AG20443 (cell line): ENCODE measurements at regions not wholly inside any gene's neighbourhood (a gene's known extent, or its start where the extent isn't known, plus 50 kb on each side); places are given as distances from the start of the nearest gene placed in this dataset.
"Not testable (repeated sequence)": the region's sequence is repeated elsewhere in the genome, so short reads cannot be mapped to it uniquely, and the experiment has no call there.

Experiments
- DNase-seq: peaks from one replicate; pipeline ENCODE4 v3.0.0; 2012; ENCODE audit warnings: low spot score, mixed read lengths

DNA sequence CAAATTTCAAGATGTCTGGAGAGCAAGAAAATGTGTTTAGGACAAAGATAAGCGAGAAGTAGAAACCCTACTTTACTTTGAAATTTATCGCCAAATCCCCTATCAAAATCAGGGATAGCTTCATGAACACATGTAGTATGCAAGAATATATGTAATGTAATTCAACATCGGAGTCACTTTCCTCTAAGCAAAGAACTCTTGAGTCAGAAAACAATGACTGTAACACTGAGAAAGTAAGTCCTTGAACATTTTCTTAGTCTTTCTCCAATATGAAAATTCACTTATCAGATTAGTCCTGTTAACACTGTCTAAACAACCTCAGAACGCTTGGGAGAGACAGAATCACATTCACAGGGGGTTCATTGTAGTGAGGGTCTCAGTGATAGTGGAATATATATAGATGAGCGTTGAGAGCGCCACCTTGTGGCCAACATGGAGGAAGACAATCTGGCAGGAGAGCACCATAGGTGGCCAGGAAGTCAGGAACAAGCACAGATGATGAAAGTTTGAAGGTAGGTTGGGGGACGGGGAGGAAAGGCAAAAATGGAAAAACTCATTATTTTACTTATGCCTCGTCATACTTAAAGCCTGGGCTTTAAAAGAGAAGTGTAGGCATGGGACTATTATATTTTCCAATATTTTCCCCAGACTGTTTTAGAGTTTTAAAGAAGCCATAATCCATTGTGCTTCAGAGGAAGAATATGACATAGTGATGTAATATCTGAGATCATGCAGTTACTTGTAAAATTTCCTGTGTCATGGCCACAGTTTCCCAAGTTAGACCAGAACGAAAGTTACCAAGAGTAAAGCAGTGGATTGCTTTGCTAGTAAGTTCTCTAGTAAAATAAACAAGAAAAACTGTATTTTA, 115.5 kb upstream of the GNAI1 start:
- DNase-seq: peak; percentile 72

DNA sequence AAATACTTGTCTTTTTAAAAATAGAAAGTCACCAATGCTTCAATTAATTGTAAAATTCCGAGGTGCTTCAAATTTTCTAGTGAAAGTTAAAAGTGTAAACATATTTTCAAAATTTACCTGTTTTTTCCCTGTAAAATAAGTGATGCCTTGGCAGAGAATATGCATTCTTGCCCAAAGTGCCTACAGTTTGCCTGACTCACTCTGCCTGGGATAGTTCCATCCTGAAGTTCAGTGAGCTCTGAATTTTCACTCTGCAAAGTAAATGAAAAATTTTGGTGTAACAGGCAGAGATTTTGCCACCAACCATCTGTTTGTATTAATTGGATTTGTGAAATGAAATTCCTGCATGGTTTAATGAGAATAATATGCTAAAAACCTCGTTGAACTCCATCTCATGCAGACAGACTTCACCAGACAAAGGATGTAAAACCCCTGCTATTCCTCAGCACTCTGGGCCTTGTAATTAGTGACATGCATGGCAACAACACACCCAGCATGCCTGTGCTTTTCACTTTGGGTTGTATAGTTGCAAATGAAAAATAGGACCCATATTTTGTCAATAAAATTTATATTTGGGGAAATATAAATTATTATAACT, 117.4 kb upstream of the GNAI1 start:
- peak; percentile 17 for DNase-seq

DNA sequence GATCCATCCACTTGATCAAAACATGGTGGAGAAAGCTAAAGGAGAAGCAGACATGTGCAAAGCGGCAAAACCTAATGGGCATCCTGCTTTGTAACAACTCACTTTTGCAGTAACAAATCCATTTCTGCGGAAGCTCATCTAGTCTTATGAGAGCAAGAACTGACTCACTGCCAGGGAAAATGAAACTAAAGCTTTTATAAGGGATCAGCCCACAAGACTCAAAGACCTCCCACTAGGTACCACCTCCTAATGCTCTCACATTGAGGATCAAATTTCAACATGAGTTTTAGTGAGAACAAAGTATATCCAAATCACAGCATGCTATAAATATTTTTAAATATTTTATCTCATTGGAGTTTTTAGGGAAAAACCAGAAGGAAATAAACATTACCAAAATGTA, 120.1 kb upstream of the GNAI1 start:
- peak; percentile 17 for DNase-seq

DNA sequence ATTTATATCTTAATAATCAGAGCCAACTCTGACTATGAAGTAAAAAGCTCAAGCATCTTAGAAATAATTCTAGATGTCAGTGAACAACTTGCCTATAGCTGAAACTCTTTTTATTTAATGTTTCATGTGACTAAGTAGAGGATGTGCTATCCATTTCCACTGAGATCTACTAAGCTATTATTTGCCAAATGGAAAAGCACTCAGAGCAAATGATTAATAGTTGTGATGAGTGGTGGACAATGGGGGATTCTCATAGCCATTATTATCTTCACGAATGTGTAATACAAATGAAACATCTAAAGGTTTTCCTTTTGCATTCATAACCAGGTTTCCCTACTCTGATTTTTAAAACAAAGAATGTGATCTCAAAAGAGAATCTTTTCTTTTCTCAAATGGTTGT, 126.6 kb upstream of the GNAI1 start:
- DNase-seq: no peak

DNA sequence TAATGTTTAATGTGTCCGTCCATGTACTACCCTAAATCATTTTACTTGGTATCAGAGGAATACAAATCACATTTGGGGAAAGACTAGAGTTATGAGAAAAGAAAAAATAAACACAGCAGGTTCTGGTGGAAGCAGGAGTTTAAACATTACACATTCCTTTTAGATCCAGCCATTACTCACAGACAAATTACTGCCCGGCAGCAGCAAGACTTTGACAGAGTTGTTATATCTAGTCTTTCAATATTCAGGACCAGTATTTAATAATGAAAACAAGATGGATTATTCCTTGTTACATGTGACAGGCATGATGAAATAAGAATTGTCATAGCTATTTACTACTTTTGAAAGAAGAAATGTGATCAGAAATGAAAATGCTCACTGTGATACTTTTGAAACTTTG, 131.8 kb upstream of the GNAI1 start:
- DNase-seq: peak; percentile 11

DNA sequence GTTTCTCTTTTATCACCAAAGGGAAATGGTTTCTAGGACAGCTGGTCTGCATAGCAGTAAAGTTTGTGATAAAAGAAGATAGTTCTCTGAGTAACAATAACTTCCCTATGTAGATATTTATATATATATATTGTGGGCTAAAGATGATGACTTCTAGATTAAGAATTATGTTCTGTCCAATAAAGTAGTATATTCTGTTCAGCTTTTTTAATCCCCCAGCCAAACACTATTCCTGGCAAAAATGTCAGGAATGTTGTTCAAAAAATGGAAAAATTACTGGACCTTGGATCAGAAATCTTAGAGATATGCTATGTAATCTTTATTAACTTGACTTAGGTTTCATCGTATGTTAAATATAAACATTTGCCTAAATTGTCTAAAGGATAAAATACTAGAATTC, 136.3 kb upstream of the GNAI1 start:
- no peak for DNase-seq

DNA sequence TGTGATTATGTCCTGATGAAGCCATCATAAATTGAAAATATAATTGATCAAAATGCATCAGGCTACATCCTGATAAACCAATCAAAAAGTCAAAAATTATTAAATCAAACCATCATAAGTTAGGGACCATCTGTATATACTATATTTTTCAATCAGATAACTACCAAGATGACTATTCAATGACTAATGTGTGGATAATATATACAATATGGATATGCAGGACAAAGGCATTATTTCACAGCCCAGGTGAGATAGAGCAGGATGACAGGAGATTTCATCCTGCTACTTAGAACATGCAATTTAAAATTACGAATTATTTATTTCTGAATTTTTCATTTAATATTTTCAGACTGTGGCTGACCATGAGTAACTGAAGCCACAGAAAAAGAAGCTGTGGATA, 137.3 kb upstream of the GNAI1 start:
- no peak for DNase-seq

DNA sequence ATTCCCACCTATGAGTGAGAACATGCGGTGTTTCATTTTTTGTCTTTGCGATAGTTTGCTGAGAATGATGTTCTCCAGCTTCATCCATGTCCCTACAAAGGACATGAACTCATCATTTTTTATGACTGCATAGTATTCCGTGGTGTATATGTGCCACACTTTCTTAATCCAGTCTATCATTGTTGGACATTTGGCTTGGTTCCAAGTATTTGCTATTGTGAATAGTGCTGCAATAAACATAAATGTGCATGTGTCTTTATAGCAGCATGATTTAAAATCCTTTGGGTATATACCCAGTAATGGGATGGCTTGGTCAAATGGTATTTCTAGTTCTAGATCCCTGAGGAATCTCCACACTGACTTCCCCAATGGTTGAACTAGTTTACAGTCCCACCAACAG, 138.9 kb upstream of the GNAI1 start:
- DNase-seq: not testable (repeated sequence)

DNA sequence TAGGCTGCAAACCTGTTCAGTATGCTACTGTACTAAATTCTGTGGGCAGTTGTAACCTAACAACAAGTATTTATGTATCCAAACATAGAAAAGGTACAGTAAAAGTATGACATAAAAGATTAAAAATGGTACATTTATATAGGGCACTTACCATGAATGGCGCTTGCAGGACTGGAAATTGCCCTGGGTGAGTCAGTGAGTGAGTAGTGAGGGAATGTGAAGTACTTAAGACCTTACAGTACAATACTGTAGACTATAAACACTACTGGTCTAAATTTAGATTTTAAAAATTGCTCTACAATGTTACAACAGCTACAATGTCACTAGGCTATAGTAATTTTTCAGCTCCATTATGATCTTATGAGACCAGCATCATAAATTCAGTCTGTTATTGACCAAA, 146.0 kb upstream of the GNAI1 start:
- no peak for DNase-seq

DNA sequence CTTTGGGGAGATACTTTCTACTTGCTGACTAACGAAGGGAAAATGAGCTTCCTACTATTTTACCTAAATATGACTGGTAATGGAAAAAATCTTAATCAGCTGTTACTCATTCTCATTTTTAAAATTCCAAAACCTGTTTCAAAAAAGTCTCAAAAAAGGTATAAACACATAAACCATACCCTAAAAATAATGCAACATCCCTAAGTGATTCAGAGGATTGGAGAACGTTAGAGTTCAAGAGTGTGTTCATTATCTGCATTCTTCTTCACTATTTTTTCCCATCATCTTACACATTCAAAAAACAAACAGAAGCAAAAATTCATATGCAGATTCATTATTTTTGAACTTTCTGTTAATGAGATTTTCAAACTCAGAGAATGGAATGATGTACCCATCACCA, 150.4 kb upstream of the GNAI1 start:
- peak; percentile 8 for DNase-seq

DNA sequence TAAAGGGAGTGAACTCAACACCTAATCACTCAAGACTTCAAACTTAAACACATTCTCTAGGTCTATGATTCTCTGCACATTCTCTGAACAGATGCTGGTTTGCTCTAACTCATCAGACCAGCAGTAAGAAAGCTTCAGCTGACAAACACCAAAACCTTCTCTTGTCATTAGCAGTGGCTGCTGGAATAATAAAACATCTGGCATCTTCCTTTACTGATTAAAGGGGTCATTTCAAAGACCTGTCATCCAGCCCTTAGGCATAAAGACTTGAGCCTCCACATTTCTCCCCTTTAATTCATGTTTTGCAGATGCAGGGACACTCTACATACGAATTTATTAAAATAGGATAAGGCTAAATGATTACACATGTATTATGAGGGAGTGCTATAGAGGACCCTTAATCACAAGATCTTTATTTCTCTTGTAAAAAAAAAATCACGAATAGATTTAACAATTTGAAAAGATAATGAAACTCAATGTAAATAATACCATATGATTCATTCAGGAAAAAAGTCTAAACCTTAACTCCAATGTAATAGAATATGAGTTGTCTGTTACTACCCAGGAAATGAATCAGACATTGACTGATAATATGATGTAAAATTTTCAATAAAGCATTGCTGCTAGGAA, 152.4 kb upstream of the GNAI1 start:
- peak; percentile 7 for DNase-seq

DNA sequence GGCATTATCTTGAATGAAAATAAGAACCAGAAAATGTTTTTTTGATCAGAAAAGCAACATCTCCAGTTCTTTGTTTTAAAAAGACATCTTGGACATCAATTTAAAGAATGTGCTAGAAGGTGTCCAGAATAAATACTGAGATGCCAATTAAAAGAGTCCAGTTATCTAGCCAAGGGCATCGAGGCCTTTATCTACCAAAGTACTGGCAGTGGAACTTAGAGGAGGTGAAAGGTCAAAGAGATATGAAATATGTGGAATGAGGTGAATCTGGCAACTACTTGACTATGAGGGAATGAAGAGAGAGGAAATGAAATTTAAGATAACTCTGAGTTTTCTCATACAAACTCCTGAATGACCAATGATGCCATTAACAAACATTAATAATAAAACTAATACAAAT, 154.3 kb upstream of the GNAI1 start:
- no peak for DNase-seq

DNA sequence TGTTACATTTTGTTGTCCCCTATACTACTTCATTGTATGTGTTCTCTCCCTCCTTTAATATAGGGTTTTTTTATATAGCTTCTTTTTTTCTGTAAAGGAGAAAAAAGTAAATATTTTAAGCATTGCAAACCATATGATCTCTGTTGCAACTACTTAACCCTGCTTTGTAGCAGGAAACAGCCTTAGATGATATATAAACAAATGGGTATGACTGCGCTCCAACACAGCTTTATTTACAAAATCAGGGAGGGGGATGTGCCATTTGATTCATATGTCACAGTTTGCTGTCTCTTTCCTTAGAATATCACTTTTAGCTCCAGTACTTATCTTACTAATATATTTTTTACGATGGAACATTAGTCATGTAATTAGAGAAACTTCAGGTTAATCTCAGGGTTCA, 155.2 kb upstream of the GNAI1 start:
- no peak for DNase-seq

DNA sequence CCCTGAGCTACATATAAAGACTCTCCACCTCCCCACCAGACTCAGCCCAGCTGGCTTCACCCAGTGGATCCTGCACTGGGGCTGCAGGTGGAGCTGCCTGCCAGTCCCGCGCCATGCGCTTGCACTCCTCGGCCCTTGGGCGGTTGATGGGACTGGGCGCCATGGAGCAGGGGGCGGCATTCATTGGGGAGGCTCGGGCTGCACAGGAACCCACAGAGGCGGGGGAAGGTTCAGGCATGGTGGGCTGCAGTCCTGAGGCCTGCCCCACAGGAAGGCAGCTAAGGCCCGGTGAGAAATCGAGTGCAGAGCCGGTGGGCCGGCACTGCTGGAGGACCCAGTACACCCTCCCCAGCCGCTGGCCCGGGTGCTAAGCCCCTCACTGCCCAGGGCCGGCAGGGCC, 157.2 kb upstream of the GNAI1 start:
- DNase-seq: no peak

DNA sequence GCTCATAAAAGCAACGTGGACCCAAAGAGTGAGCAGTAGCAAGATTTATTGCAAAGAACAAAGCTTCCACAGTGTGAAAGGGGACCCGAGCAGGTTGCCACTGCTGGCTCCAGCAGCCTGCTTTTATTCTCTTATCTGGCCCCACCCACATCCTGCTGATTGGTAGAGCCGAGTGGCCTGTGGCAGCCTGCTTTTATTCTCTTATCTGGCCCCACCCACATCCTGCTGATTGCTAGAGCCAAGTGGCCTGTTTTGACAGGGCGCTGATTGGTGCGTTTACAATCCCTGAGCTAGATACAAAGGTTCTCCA, 158.0 kb upstream of the GNAI1 start:
- DNase-seq: not testable (repeated sequence)

DNA sequence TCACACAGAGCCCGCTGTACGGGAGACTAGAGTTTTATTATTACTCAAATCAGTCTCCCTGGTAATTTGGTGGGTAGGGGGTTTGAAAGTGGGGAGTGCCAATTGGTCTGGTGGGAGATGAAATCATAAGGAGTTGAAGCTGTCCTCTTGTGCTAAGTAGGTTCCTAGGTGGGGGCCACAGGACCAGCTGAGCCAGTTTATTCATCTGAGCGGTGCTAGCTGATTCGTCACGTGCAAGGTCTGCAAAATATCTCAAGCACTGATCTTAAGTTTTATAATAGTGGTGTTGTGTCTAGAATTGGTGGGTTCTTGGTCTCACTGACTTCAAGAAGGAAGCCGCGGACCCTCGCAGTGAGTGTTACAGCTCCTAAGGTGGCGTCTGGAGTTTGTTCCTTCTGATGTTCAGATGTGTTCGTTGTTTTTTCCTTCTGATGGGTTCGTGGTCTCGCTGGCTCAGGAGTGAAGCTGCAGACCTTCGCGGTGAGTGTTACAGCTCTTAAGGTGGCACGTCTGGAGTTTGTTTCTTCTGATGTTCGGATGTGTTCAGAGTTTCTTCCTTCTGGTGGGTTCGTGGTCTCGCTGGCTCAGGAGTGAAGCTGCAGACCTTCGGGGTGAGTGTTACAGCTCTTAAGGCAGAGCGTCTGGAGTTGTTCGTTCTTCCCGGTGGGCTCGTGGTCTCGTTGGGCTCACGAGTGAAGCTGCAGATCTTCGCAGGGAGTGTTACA, 158.5 kb upstream of the GNAI1 start:
- not testable (repeated sequence) for DNase-seq

DNA sequence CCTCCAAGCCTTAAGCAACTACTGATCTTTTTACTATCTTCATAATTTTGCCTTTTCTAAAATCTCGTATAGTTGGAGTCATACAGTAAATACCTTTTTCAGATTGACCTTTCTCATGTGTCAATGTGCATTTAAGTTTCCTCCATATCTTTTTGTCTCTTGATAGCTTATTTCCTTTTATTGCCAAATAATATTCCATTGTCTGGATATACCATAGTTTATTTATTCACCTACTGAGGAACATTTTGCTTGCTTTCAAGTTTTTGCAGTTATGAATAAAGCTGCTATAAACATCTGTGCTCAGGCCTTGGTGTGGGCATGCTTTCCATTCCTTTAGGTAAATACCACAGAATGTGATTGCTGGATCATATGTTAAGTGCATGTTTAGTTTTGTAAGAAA, 161.2 kb upstream of the GNAI1 start:
- DNase-seq: no peak

DNA sequence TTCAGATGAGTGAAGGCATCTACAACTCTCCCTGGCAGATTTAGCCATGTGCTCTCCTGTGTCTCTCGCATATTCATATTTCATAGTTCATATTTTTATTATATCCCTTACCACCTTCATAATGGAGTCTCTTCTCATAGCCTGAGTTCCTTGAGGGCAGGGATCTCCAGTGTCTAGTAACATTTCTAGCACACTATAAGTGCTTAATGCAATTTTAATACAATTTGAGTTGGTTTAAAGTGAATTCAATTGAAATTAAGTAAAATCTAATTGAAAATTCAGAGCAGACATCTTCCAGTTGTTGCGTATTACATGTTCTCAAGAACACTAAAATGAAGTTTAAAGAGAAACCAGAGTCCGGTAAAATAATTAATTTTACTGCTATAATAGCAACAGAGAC, 163.6 kb upstream of the GNAI1 start:
- no peak for DNase-seq

DNA sequence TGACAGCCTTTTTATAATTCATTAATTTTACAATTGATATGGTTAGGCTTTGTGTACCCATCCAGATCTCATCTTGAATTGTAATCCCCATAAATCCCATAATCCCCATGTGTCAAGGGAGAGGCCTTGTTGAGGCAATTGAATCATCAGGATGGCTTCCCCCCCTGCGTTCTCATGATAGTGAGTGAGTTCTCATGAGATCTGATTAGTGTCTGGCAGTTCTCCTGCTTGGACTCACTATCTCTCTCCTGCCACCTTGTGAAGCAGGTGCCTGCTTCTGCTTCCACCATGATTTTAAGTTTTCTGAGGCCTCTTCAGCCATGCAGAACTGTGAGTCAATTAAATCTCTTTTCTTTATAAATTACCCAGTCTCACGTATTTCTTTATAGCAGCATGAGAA, 165.7 kb upstream of the GNAI1 start:
- DNase-seq: no peak

DNA sequence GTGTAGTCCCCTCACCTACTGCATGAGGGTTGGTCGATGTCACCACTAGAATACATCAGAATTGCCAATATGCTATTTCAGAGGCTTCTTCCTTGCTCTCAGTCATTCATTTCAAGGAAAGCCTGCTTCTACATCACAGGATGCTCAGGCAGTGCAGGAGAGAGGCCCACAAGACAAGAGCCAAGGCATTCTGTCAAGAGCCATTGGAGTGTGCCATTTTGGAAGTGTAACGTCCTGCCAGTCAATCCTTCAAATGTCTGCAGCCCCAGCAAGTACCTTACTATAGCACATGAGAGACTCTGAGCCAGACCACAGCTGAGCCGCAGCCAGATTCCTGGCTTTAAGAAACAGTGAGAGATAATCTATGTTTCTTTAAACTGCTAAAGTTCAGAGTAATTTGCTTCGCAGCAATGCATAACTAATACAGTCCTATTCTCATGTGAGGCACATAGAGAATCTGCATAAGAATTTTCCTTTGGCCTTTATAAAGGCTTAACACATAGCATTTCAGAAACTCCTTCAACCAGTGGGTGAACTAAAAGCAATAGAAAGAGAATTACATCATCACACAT, 166.5 kb upstream of the GNAI1 start:
- DNase-seq: no peak

DNA sequence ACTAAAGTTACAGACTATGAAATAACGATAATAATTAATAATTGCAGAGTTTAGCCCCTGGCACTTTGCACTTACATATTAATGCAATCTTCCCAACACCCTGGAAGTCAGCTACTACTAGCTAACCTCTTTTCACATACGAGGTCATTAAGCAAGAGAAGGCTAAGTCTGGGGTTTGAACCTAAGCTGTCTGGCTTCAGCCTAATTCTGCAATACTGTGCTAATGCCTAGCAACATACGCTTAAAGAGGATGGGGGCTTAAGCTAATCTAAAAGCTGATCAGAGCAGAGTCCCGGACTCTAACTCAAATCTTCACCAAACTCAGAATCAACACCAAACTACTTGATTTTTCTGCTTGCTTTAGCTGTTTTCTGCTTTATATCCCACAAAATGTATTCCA, 168.7 kb upstream of the GNAI1 start:
- DNase-seq: no peak

DNA sequence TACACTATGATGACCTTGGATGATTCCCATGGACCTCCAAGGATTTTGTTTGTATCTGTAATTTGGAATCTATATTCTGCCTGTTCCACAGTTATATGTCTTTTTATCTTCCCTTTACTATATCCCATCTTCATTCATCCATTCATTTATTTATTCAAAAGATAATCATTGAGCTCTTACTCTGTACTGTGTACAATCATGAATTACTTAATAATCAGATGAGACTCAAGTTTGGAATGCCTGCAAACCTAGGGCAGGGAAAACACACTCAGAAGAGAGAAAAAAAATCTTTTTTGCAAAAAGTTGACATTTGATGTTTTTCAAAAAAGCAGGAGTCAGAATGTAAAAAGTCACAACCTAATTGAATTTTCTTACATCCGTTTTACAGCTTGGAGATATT, 170.2 kb upstream of the GNAI1 start:
- DNase-seq: no peak

DNA sequence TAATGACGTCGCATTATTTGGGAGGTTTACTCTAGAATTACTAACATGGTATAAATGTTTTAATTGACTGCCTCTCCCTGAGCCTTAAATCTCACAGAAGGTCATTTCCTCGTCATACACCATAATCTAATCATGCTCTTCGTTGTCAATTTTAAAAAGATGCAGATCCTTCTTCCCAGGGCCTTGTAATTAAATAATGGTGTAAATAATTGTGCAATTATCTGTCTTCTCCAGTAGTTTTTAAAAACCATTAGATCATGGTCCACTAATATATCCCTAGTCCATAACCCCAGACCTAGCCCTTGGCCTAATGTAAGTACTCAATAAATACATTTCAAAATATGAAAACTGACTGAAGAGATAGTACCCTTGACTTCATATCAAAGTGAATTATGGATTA, 181.5 kb upstream of the GNAI1 start:
- DNase-seq: no peak
